IPS-NIHi7 (cell line): ENCODE measurements at regions not wholly inside any gene's neighbourhood (a gene's known extent, or its start where the extent isn't known, plus 50 kb on each side); places are given as distances from the start of the nearest gene placed in this dataset.

ENCODE experiments used
- DNase-seq: peaks from one replicate; pipeline ENCODE4 v3.0.0; 2012; ENCODE audit warnings: mixed read lengths; ENCODE audit errors: extremely low spot score

- no peak for DNase-seq
These were observed 201.1 kb downstream of the SNX18 start for GRCh38 chr5:54718656-54719055.

- no peak for DNase-seq
These were observed 200.3 kb downstream of the SNX18 start for GRCh38 chr5:54717870-54718269.

- DNase-seq = no peak
These were observed 199.9 kb downstream of the SNX18 start for GRCh38 chr5:54717459-54717858.

- no peak for DNase-seq
These were observed 196.5 kb downstream of the SNX18 start for GRCh38 chr5:54713923-54714581.

GRCh38 chr5:54709096-54709495 is 191.5 kb downstream of the SNX18 start:
- DNase-seq = no peak

DNA sequence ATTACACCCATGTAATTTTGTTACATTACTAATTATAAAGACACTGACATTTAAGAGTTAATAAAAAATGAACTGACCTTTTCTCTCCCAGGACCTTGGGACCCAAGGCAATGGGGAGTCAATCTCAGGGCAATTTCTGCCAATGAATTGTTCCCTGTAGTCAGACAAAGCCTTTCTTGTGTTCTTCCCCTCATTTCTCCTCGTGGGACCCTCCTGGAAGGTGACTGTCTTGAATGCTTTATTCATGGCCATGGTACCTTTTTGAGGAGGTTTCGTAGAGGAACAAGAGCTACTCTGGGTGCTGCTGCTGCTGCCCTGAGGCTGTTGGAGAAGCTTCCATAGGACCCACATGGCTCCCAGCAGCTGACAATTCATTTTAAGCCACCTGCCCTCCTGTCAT is 190.3 kb downstream of the SNX18 start:
- DNase-seq = no peak

GRCh38 chr5:54705994-54706653 is 188.6 kb downstream of the SNX18 start:
- no peak for DNase-seq

DNA sequence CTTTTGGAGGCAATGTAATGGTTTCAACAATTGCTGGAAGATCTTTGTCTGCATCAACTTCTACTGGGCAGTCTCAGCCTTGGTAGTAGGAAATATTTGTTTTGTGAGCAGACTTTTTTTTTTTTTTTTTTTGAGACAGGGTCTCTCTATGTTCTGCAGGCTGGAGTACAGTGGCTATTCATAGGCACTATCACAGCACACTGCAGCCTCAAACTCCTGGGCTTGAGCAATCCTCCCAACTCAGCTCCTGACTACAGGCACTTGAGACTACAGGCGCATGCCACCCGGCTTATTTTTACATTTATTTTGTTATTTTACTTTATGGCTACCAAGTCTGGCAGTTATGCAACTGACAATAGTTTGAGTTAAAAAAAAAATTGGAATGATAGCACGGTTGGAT is 187.3 kb downstream of the SNX18 start:
- DNase-seq = no peak

DNA sequence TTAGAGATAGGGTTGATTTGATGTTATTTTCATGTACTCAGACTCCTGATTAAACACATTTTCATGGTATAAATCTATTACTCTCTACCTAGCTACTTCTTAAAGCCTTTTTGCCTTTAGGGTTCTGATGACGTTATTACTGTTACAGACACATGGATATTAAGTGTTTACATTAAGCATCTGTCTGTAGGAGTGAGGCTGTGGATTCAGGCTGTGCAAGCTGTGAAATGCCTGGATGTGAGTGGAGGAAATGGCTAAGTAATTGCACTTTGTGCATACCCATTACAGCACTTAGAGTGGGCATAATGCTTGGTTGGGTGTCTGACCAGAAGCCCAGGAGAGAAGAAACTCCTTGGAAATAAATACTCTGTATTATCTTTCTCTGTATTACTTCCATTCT is 186.8 kb downstream of the SNX18 start:
- DNase-seq = no peak

- no peak for DNase-seq
These were observed 186.2 kb downstream of the SNX18 start for GRCh38 chr5:54703565-54704255.

DNA sequence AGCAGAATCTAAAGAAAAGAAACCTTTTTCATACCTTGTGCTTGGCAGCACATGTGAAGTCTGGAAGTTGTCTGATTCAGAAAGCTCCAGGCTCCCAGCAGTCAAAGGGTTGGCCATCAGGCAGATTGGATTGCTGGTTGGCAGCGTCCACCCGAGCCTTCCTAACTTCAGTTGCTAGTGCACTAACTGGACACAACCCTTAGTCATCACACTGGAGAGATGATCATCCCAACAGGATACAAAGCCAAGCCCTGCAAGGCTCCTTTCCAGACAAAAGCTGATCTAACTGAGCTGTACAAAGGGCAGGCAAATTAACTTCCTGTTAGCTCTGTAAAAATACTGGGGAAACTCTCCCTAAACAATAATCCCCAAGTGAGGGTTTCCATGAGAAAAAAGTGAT is 185.6 kb downstream of the SNX18 start:
- no peak for DNase-seq

- DNase-seq = no peak
These were observed 184.9 kb downstream of the SNX18 start for GRCh38 chr5:54702470-54702869.

DNA sequence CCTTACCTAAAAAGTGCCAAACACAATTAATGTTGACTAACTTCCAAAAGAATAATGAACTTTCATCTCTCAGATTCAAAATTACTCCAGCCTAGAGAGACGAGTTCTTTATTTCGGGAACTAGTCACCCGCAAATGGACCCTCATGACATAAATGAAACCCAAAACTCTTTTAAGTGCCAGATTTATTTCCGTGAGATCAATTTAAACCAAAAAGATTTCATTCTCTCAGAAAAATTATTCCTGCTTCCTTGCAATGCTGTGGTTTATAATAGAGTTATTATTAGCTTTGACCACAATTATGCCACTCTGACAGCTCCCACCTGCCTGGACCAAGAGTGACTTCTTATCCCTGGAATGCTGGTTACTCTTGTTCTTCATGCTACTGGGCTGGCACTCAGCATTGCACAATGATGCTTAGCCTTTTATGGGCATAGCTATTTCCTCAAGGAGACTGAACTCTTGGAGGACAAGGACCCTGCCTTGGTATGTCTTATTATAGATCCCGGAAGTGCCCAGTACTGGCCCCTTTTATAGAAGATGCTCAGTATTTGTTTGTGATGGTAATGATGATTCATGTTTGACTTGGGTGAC is 183.5 kb downstream of the SNX18 start:
- DNase-seq = no peak

DNA sequence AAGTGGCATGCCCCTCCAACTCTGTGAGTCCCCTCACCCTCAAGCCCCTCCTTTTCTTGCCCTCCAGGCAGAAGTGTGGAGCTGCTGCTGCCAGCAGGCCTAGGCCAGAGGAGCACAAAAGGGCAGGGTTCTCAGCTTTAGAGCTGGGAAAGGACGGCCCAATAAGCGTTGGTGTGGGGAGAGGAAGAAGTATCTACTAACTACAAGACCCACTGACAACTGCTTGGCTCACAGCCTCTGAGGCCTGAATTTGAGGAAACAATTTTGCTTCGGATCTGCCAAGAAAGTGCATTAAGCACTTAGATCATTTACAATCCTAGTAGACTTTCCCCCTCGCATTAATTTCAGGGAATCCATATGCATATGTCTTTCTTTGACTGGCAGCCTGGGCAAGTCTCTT is 179.4 kb downstream of the SNX18 start:
- DNase-seq = no peak

DNA sequence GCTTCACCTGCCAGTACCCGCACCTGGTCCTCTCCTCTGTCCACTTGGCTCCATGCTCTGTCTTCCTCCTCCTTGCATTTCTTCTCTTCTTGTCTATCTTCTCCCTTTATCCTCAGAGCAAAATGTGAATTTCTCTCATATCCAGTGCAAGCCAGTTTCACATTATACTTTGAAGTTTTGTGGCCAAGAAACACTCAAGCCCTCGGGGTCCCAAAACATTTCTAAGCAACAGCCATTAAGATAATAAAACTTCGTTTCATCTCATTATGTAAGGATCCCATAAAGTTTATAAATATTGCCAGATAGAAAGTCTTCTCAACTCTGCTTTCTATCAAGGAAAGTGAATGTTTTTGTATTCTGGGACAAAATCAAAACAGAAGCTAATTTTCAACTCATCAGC is 178.8 kb downstream of the SNX18 start:
- no peak for DNase-seq

GRCh38 chr5:54695198-54695966 is 177.8 kb downstream of the SNX18 start:
- no peak for DNase-seq

DNA sequence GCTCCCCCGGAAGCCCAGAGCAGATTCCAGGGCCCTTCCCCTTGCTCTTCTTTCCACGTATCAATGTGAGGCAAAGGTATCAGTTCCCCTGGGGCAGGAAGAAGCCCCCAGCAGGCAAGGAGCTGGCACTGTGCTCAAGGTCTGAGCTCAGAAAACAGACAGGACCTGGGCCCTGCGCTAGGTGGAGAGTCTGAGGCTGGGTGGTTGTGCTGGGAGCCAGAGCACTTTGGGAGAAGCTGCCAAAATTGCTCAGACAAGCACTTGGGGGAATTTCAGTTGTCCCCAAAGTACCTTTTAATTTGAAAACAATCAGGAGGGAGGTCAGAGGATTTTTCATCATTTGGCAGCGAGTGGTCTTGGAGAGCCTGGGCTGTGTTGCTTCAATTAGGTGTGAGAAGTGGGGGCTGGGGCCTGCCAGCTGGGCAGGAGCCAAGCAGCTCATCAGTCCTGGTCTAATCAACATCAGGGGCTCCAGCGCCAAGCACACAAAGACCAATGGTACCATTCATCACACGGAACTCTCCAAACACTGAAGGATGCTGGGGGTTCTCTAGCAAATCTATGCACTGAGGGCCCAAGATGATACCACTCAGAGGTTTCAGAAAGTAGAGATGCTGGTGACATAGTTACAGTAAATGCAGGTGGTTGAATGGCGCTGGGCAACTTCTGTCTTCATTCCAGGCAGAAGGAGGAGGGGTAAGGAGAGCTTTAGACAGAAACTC is 176.5 kb downstream of the SNX18 start:
- no peak for DNase-seq

DNA sequence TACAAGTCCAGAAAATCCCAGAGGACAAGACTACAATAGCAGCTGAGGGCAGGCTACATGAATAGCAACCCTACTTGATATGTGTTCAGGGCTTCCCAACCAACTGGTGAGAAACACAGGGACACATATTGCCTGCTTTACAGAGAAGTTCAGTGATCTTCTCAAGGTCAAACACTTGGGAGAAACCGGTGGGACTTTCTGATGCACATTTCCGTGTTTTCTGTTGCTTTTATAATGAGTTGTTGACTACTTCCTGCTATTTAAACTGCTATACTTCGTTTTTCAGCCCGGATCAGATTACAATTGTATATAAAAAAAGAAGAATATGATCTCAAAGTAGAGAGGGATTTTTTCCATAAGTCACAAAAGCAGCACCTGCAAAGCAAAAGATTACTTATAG is 175.1 kb downstream of the SNX18 start:
- DNase-seq = no peak

GRCh38 chr5:54691656-54692055 is 174.1 kb downstream of the SNX18 start:
- DNase-seq = no peak

DNA sequence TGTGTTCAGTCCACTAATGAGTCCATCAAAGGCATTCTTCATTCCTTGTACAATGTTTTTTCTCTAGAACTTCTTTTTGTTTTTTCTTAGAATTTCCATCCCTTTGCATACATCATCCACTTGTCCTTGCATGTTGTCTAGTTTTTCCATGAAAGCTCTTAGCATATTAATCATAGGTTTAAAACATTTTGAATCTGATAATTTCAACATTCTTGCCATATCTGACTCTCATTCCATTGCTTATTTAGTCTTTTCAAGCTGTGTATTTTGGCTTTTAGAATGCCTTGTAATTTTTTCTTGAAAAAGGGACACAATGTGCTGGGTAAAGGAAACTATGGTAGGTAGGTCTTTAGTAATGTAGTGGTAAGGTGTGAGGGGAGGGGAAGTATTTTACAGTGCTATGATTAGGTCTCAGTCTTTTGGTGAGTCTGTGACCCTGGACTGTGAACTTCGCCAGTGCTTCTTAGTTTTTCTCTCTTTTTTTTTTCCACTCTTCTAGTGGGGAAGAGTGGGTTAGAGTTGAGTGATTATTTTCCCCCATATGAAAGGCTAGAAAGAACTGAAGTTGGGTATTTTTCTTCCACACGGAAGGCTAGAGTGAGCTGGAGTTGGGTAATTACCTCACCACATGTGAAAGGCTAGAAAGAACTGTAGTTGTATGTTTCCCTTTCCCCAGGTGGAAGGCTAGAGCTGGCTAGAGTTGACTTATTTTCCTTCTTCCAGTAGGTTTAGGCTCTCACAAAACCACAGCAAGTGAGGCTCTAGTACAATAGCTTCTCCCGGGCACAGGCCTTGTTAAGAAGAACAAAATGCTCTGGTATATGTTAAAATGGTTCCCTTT is 172.1 kb downstream of the SNX18 start:
- DNase-seq = no peak
